ENCODE measurements at regions not wholly inside any gene's neighbourhood (a gene's known extent, or its start where the extent isn't known, plus 50 kb on each side); places are given as distances from the start of the nearest gene placed in this dataset.

- TF ChIP-seq GATA1 (IDR thresholded peaks at IDR 0.05; ENCODE audit: low read depth, low read length), result no peak
- no peak for TF ChIP-seq POLR2A (IDR thresholded peaks at IDR 0.05; ENCODE audit: low read length)
- no peak for DNase-seq
These were observed 676.6 kb downstream of the DHX35 start for GRCh38 chr20:39638731-39639130.

- TF ChIP-seq GATA1 (IDR thresholded peaks at IDR 0.05; ENCODE audit: low read depth, low read length) (no peak), POLR2A (IDR thresholded peaks at IDR 0.05; ENCODE audit: low read length) (no peak)
- no peak for DNase-seq
These were observed 671.5 kb downstream of the DHX35 start for GRCh38 chr20:39633689-39634088.

GRCh38 chr20:39632757-39633156, 670.6 kb downstream of the DHX35 start:
- TF ChIP-seq POLR2A (IDR thresholded peaks at IDR 0.05; ENCODE audit: low read length) (no peak), GATA1 (IDR thresholded peaks at IDR 0.05; ENCODE audit: low read depth, low read length) (no peak)
- DNase-seq, result no peak

GRCh38 chr20:39632176-39632575, 670.0 kb downstream of the DHX35 start:
- no peak for TF ChIP-seq POLR2A (IDR thresholded peaks at IDR 0.05; ENCODE audit: low read length)
- no peak for TF ChIP-seq GATA1 (IDR thresholded peaks at IDR 0.05; ENCODE audit: low read depth, low read length)
- DNase-seq, result no peak

- TF ChIP-seq GATA1 (IDR thresholded peaks at IDR 0.05; ENCODE audit: low read depth, low read length), result no peak
- TF ChIP-seq POLR2A (IDR thresholded peaks at IDR 0.05; ENCODE audit: low read length), result no peak
- DNase-seq, result no peak
These were observed 669.4 kb downstream of the DHX35 start for GRCh38 chr20:39631557-39631956.

- TF ChIP-seq GATA1 (IDR thresholded peaks at IDR 0.05; ENCODE audit: low read depth, low read length) (no peak), POLR2A (IDR thresholded peaks at IDR 0.05; ENCODE audit: low read length) (no peak)
- no peak for DNase-seq
These were observed 668.2 kb downstream of the DHX35 start for GRCh38 chr20:39630215-39630908.

GRCh38 chr20:39627765-39628164, 665.6 kb downstream of the DHX35 start:
- no peak for TF ChIP-seq POLR2A (IDR thresholded peaks at IDR 0.05; ENCODE audit: low read length)
- no peak for TF ChIP-seq GATA1 (IDR thresholded peaks at IDR 0.05; ENCODE audit: low read depth, low read length)
- DNase-seq, result no peak

GRCh38 chr20:39624316-39624715, 662.2 kb downstream of the DHX35 start:
- DNase-seq, result no peak
- TF ChIP-seq GATA1 (IDR thresholded peaks at IDR 0.05; ENCODE audit: low read depth, low read length) (no peak), POLR2A (IDR thresholded peaks at IDR 0.05; ENCODE audit: low read length) (no peak)

GRCh38 chr20:39623584-39624234, 661.6 kb downstream of the DHX35 start:
- TF ChIP-seq POLR2A (IDR thresholded peaks at IDR 0.05; ENCODE audit: low read length), result no peak
- TF ChIP-seq GATA1 (IDR thresholded peaks at IDR 0.05; ENCODE audit: low read depth, low read length), result no peak
- no peak for DNase-seq

- DNase-seq, result no peak
- no peak for TF ChIP-seq GATA1 (IDR thresholded peaks at IDR 0.05; ENCODE audit: low read depth, low read length)
- TF ChIP-seq POLR2A (IDR thresholded peaks at IDR 0.05; ENCODE audit: low read length), result no peak
These were observed 657.2 kb downstream of the DHX35 start for GRCh38 chr20:39619271-39619785.

GRCh38 chr20:39611901-39612300, 649.8 kb downstream of the DHX35 start:
- TF ChIP-seq GATA1 (IDR thresholded peaks at IDR 0.05; ENCODE audit: low read depth, low read length) (no peak), POLR2A (IDR thresholded peaks at IDR 0.05; ENCODE audit: low read length) (no peak)
- no peak for DNase-seq

- DNase-seq, result no peak
- TF ChIP-seq GATA1 (IDR thresholded peaks at IDR 0.05; ENCODE audit: low read depth, low read length), result no peak
- TF ChIP-seq POLR2A (IDR thresholded peaks at IDR 0.05; ENCODE audit: low read length), result no peak
These were observed 645.0 kb downstream of the DHX35 start for GRCh38 chr20:39607141-39607540.

GRCh38 chr20:39605908-39606307, 643.8 kb downstream of the DHX35 start:
- DNase-seq, result no peak
- TF ChIP-seq POLR2A (IDR thresholded peaks at IDR 0.05; ENCODE audit: low read length) (no peak), GATA1 (IDR thresholded peaks at IDR 0.05; ENCODE audit: low read depth, low read length) (no peak)

GRCh38 chr20:39605361-39605760, 643.2 kb downstream of the DHX35 start:
- TF ChIP-seq POLR2A (IDR thresholded peaks at IDR 0.05; ENCODE audit: low read length), result no peak
- no peak for TF ChIP-seq GATA1 (IDR thresholded peaks at IDR 0.05; ENCODE audit: low read depth, low read length)
- no peak for DNase-seq

GRCh38 chr20:39603219-39603618, 641.1 kb downstream of the DHX35 start:
- TF ChIP-seq POLR2A (IDR thresholded peaks at IDR 0.05; ENCODE audit: low read length) (no peak), GATA1 (IDR thresholded peaks at IDR 0.05; ENCODE audit: low read depth, low read length) (no peak)
- DNase-seq, result no peak
